ENCODE measurements at regions not wholly inside any gene's neighbourhood (a gene's known extent, or its start where the extent isn't known, plus 50 kb on each side); places are given as distances from the start of the nearest gene placed in this dataset.

DNA sequence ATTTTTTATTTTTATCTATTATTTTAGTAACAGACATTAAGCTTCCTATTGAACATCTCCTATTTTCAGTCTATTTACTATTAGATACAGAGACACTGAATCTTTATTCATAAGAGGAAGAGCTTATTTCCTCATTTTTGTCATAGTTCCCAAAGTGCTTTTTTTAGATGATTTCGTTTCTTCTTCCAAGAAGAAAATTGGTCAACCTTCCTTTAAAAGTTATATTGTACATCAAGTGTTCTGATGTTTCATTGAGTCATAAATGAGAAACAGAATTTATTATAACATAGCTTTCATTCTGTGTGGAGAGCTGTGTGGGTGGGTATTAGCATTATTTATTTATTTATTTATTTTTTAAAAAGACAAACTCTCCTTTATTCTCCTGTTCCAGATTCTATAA lies 50.6 kb upstream of the BACH1 start:
- H3K9me3 ChIP-seq = peaks cover 3% of the 10 kb centered on the region
- TF ChIP-seq, protein P1, sequence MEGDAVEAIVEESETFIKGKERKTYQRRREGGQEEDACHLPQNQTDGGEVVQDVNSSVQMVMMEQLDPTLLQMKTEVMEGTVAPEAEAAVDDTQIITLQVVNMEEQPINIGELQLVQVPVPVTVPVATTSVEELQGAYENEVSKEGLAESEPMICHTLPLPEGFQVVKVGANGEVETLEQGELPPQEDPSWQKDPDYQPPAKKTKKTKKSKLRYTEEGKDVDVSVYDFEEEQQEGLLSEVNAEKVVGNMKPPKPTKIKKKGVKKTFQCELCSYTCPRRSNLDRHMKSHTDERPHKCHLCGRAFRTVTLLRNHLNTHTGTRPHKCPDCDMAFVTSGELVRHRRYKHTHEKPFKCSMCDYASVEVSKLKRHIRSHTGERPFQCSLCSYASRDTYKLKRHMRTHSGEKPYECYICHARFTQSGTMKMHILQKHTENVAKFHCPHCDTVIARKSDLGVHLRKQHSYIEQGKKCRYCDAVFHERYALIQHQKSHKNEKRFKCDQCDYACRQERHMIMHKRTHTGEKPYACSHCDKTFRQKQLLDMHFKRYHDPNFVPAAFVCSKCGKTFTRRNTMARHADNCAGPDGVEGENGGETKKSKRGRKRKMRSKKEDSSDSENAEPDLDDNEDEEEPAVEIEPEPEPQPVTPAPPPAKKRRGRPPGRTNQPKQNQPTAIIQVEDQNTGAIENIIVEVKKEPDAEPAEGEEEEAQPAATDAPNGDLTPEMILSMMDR (IDR thresholded peaks at IDR 0.05) = no peak
- intact Hi-C loops (cut with DNase I) = no loop called here
- no peak for DNase-seq
- no peaks in the 10 kb centered on the region for H3K36me3 ChIP-seq (ENCODE audit: insufficient read depth in 1 of 2, low read depth in 1 of 2)
- no peaks in the 10 kb centered on the region for H3K4me1 ChIP-seq
- ATAC-seq = no peak
- H3K27ac ChIP-seq = no peak overlapping the region
- no peak overlapping the region for H3K4me3 ChIP-seq
- H3K27me3 ChIP-seq (ENCODE audit: insufficient read depth in 3 of 3, low read length in 2 of 3) = no peaks in the 10 kb centered on the region
- 26 to 36% (median 30%) methylated on average over 1 of the region's 1 CpG for WGBS, 3 donors
